Activated gamma-delta T cell treated with anti-CD3 and anti-CD28 coated beads, Interleukin-2, amount 50 U/mL, for 16 hours (primary cell): ENCODE measurements at regions not wholly inside any gene's neighbourhood (a gene's known extent, or its start where the extent isn't known, plus 50 kb on each side); places are given as distances from the start of the nearest gene placed in this dataset.

Experiments used
- DNase-seq: peaks from one replicate; pipeline ENCODE4 v3.0.0-alpha.2; 2020; ENCODE audit warnings: low read depth

GRCh38 chr3:40701016-40701588 lies 176.3 kb downstream of the ZNF621 start:
- no peak for DNase-seq

GRCh38 chr3:40704224-40704623 lies 179.5 kb downstream of the ZNF621 start:
- DNase-seq = no peak

- DNase-seq = no peak
These were observed 180.9 kb downstream of the ZNF621 start for GRCh38 chr3:40705663-40706062.

- no peak for DNase-seq
These were observed 188.5 kb downstream of the ZNF621 start for GRCh38 chr3:40713306-40713705.

- DNase-seq = no peak
These were observed 189.0 kb downstream of the ZNF621 start for GRCh38 chr3:40713795-40714194.

GRCh38 chr3:40714771-40715345 lies 190.1 kb downstream of the ZNF621 start:
- no peak for DNase-seq

- DNase-seq = no peak
These were observed 190.8 kb downstream of the ZNF621 start for GRCh38 chr3:40715551-40715950.

- DNase-seq = no peak
These were observed 192.7 kb downstream of the ZNF621 start for GRCh38 chr3:40717471-40717870.

GRCh38 chr3:40718209-40718608 lies 193.4 kb downstream of the ZNF621 start:
- DNase-seq = no peak

- DNase-seq = no peak
These were observed 193.9 kb downstream of the ZNF621 start for GRCh38 chr3:40718681-40719080.

GRCh38 chr3:40719660-40720287 lies 195.0 kb downstream of the ZNF621 start:
- DNase-seq = no peak

GRCh38 chr3:40720341-40720740 lies 195.6 kb downstream of the ZNF621 start:
- DNase-seq = no peak

GRCh38 chr3:40720863-40721262 lies 196.1 kb downstream of the ZNF621 start:
- no peak for DNase-seq

GRCh38 chr3:40723083-40723660 lies 198.4 kb downstream of the ZNF621 start:
- no peak for DNase-seq

GRCh38 chr3:40725031-40725430 lies 200.3 kb downstream of the ZNF621 start:
- DNase-seq = no peak

GRCh38 chr3:40731445-40731844 lies 206.7 kb downstream of the ZNF621 start:
- no peak for DNase-seq

- no peak for DNase-seq
These were observed 212.2 kb downstream of the ZNF621 start for GRCh38 chr3:40736943-40737342.

- DNase-seq = no peak
These were observed 212.6 kb downstream of the ZNF621 start for GRCh38 chr3:40737343-40737742.

- DNase-seq = no peak
These were observed 215.2 kb downstream of the ZNF621 start for GRCh38 chr3:40739971-40740370.

GRCh38 chr3:40741729-40742128 lies 217.0 kb downstream of the ZNF621 start:
- DNase-seq = no peak

- DNase-seq = no peak
These were observed 220.8 kb downstream of the ZNF621 start for GRCh38 chr3:40745381-40746106.

- DNase-seq = no peak
These were observed 226.9 kb downstream of the ZNF621 start for GRCh38 chr3:40751666-40752065.

GRCh38 chr3:40752492-40752891 lies 227.7 kb downstream of the ZNF621 start:
- DNase-seq = no peak
